ENCODE measurements at regions not wholly inside any gene's neighbourhood (a gene's known extent, or its start where the extent isn't known, plus 50 kb on each side); places are given as distances from the start of the nearest gene placed in this dataset.

- no peak for TF ChIP-seq POLR2A (IDR thresholded peaks at IDR 0.05; ENCODE audit: low read length)
- TF ChIP-seq GATA1 (IDR thresholded peaks at IDR 0.05; ENCODE audit: low read depth, low read length): no peak
Measured at GRCh38 chr18:64334748-64335147, 185.9 kb upstream of the LINC00305 start.
